Karpas-422 (cell line): ENCODE measurements at regions not wholly inside any gene's neighbourhood (a gene's known extent, or its start where the extent isn't known, plus 50 kb on each side); places are given as distances from the start of the nearest gene placed in this dataset.

Experiments used
- DNase-seq: peaks from one replicate; pipeline ENCODE4 v3.0.0-alpha.2; 2015
- H2AFZ ChIP-seq: fragments of 200-600 bp; sonication (generic); 2 replicates; pipeline ENCODE4 v1.6.1; 2014; ENCODE audit warnings: antibody characterized with exemption, low read length, mixed read lengths
- H3K27ac ChIP-seq: fragments of 200-600 bp; sonication (generic); 2 replicates; pipeline ENCODE4 v1.5.1; 2014; ENCODE audit warnings: mild to moderate bottlenecking, low read length, moderate library complexity
- H3K27me3 ChIP-seq: fragments of 200-600 bp; sonication (generic); 2 replicates; pipeline ENCODE4 v1.6.1; 2014; ENCODE audit warnings: low read length, mixed read lengths
- H3K36me3 ChIP-seq: fragments of 200-600 bp; sonication (generic); 2 replicates; pipeline ENCODE4 v1.6.1; 2014; ENCODE audit warnings: low read length, mixed read lengths; ENCODE audit not compliant: insufficient read depth
- H3K4me1 ChIP-seq: fragments of 200-600 bp; sonication (generic); 2 replicates; pipeline ENCODE4 v1.6.1; 2014; ENCODE audit warnings: mild to moderate bottlenecking, low read length, mixed read lengths
- H3K4me2 ChIP-seq: fragments of 200-600 bp; sonication (generic); 2 replicates; pipeline ENCODE4 v1.6.1; 2014; ENCODE audit warnings: low read length, low read depth, mild to moderate bottlenecking; ENCODE audit not compliant: poor library complexity, severe bottlenecking
- H3K4me3 ChIP-seq: fragments of 200-600 bp; sonication (generic); 2 replicates; pipeline ENCODE4 v1.5.1; 2014; ENCODE audit warnings: mild to moderate bottlenecking, antibody characterized with exemption, low read length, mixed read lengths
- H3K79me2 ChIP-seq: fragments of 200-600 bp; sonication (generic); 2 replicates; pipeline ENCODE4 v1.6.1; 2014; ENCODE audit warnings: mild to moderate bottlenecking, low read length, mixed read lengths
- H3K9ac ChIP-seq: fragments of 200-600 bp; sonication (generic); 2 replicates; pipeline ENCODE4 v1.6.0; 2014; ENCODE audit warnings: low read length
- H3K9me2 ChIP-seq: fragments of 200-600 bp; sonication (generic), shearing (Covaris generic); replicated peaks from 2 replicates; pipeline ENCODE4 v1.6.0; 2014; ENCODE audit warnings: mild to moderate bottlenecking, low read length, moderate library complexity; ENCODE audit not compliant: insufficient read depth
- H3K9me3 ChIP-seq: fragments of 300-700, 200-600 bp; sonication (generic); 2 replicates; pipeline ENCODE4 v1.6.1; 2014; ENCODE audit warnings: low read length, mixed read lengths
- H4K20me1 ChIP-seq: fragments of 200-600 bp; sonication (generic); 2 replicates; pipeline ENCODE4 v1.6.1; 2014; ENCODE audit warnings: mild to moderate bottlenecking, antibody characterized with exemption, low read length, low read depth; ENCODE audit not compliant: insufficient read depth

- Histone ChIP-seq H3K36me3 (no peaks in the 10 kb centered on the region), H4K20me1 (no peaks in the 10 kb centered on the region), H3K27ac (no peak overlapping the region), H3K4me1 (no peaks in the 10 kb centered on the region), H3K4me2 (no peak overlapping the region), H3K9me2 (no peaks in the 10 kb centered on the region; the same call in 1 of the 2 replicates), H3K4me3 (no peak overlapping the region), H3K27me3 (no peaks in the 10 kb centered on the region), H3K9me3 (peaks cover 10% of the 10 kb centered on the region), H2AFZ (no peak overlapping the region), H3K9ac (no peak overlapping the region), H3K79me2 (no peaks in the 10 kb centered on the region)
- DNase-seq, result no peak
Measured at GRCh38 chr2:137806068-137806805, 158.0 kb upstream of the HNMT start.

- no peaks in the 10 kb centered on the region for H3K79me2 ChIP-seq
- no peaks in the 10 kb centered on the region for H3K36me3 ChIP-seq
- no peak overlapping the region for H3K27ac ChIP-seq
- no peak for DNase-seq
- no peaks in the 10 kb centered on the region for H4K20me1 ChIP-seq
- H3K9me2 ChIP-seq, result no peaks in the 10 kb centered on the region; the same call in 1 of the 2 replicates
- no peak overlapping the region for H3K4me3 ChIP-seq
- no peaks in the 10 kb centered on the region for H3K4me1 ChIP-seq
- H3K4me2 ChIP-seq, result no peak overlapping the region
- H3K27me3 ChIP-seq, result no peaks in the 10 kb centered on the region
- no peak overlapping the region for H2AFZ ChIP-seq
- H3K9me3 ChIP-seq, result peaks cover 3% of the 10 kb centered on the region
- H3K9ac ChIP-seq, result no peak overlapping the region
Measured at GRCh38 chr2:137809252-137809651, 155.0 kb upstream of the HNMT start.

- H3K36me3 ChIP-seq, result no peaks in the 10 kb centered on the region
- H3K27me3 ChIP-seq, result no peaks in the 10 kb centered on the region
- H3K27ac ChIP-seq, result no peak overlapping the region
- H3K9me3 ChIP-seq, result peaks cover 3% of the 10 kb centered on the region
- H3K4me2 ChIP-seq, result no peak overlapping the region
- H3K4me3 ChIP-seq, result no peak overlapping the region
- H3K9me2 ChIP-seq, result no peaks in the 10 kb centered on the region; the same call in 1 of the 2 replicates
- no peaks in the 10 kb centered on the region for H3K79me2 ChIP-seq
- H3K9ac ChIP-seq, result no peak overlapping the region
- H3K4me1 ChIP-seq, result no peaks in the 10 kb centered on the region
- DNase-seq, result no peak
- no peaks in the 10 kb centered on the region for H4K20me1 ChIP-seq
- no peak overlapping the region for H2AFZ ChIP-seq
Measured at GRCh38 chr2:137809837-137810236, 154.4 kb upstream of the HNMT start.

GRCh38 chr2:137812517-137812916 lies 151.8 kb upstream of the HNMT start:
- Histone ChIP-seq H3K9me2 (no peaks in the 10 kb centered on the region), H3K4me1 (no peaks in the 10 kb centered on the region), H2AFZ (no peak overlapping the region), H3K4me2 (no peak overlapping the region), H3K4me3 (no peak overlapping the region), H3K27ac (no peak overlapping the region), H4K20me1 (no peaks in the 10 kb centered on the region), H3K9me3 (peaks cover 3% of the 10 kb centered on the region), H3K36me3 (no peaks in the 10 kb centered on the region), H3K27me3 (no peaks in the 10 kb centered on the region), H3K9ac (no peak overlapping the region), H3K79me2 (no peaks in the 10 kb centered on the region)
- no peak for DNase-seq

- no peaks in the 10 kb centered on the region for H3K4me1 ChIP-seq
- H3K27me3 ChIP-seq, result no peaks in the 10 kb centered on the region
- H3K9me3 ChIP-seq, result peaks cover 3% of the 10 kb centered on the region
- H3K9me2 ChIP-seq, result no peaks in the 10 kb centered on the region
- no peaks in the 10 kb centered on the region for H3K36me3 ChIP-seq
- no peak overlapping the region for H3K9ac ChIP-seq
- no peak for DNase-seq
- no peak overlapping the region for H3K27ac ChIP-seq
- H3K79me2 ChIP-seq, result no peaks in the 10 kb centered on the region
- H3K4me3 ChIP-seq, result no peak overlapping the region
- H2AFZ ChIP-seq, result no peak overlapping the region
- no peaks in the 10 kb centered on the region for H4K20me1 ChIP-seq
- no peak overlapping the region for H3K4me2 ChIP-seq
Measured at GRCh38 chr2:137813176-137813575, 151.1 kb upstream of the HNMT start.

GRCh38 chr2:137817058-137817457 lies 147.2 kb upstream of the HNMT start:
- no peak overlapping the region for H3K9ac ChIP-seq
- H4K20me1 ChIP-seq, result no peaks in the 10 kb centered on the region
- no peaks in the 10 kb centered on the region for H3K36me3 ChIP-seq
- H3K4me3 ChIP-seq, result no peak overlapping the region
- no peak overlapping the region for H2AFZ ChIP-seq
- H3K27ac ChIP-seq, result no peak overlapping the region
- H3K9me3 ChIP-seq, result no peaks in the 10 kb centered on the region
- H3K4me1 ChIP-seq, result no peaks in the 10 kb centered on the region
- H3K4me2 ChIP-seq, result no peak overlapping the region
- no peaks in the 10 kb centered on the region for H3K27me3 ChIP-seq
- no peak for DNase-seq
- no peaks in the 10 kb centered on the region for H3K79me2 ChIP-seq
- no peaks in the 10 kb centered on the region for H3K9me2 ChIP-seq

- Histone ChIP-seq H4K20me1 (no peaks in the 10 kb centered on the region), H3K9me3 (no peaks in the 10 kb centered on the region), H3K4me2 (no peak overlapping the region), H3K27ac (no peak overlapping the region), H3K27me3 (no peaks in the 10 kb centered on the region; the same call in 1 of the 2 replicates), H3K4me3 (no peak overlapping the region), H3K9me2 (no peaks in the 10 kb centered on the region), H3K79me2 (no peaks in the 10 kb centered on the region), H3K4me1 (no peaks in the 10 kb centered on the region), H3K36me3 (no peaks in the 10 kb centered on the region), H3K9ac (no peak overlapping the region), H2AFZ (no peak overlapping the region)
- DNase-seq, result no peak
Measured at GRCh38 chr2:137823196-137823595, 141.1 kb upstream of the HNMT start.

GRCh38 chr2:137824501-137824900 lies 139.8 kb upstream of the HNMT start:
- Histone ChIP-seq H3K4me3 (no peak overlapping the region), H3K27ac (no peak overlapping the region), H2AFZ (no peak overlapping the region), H3K27me3 (no peaks in the 10 kb centered on the region; the same call in 1 of the 2 replicates), H3K79me2 (no peaks in the 10 kb centered on the region), H3K4me1 (no peaks in the 10 kb centered on the region), H3K9me2 (no peaks in the 10 kb centered on the region), H3K9ac (no peak overlapping the region), H3K9me3 (no peaks in the 10 kb centered on the region), H4K20me1 (no peaks in the 10 kb centered on the region), H3K4me2 (no peak overlapping the region), H3K36me3 (no peaks in the 10 kb centered on the region)
- no peak for DNase-seq
